Right lobe of liver (tissue), 4 donors: ENCODE measurements at regions not wholly inside any gene's neighbourhood (a gene's known extent, or its start where the extent isn't known, plus 50 kb on each side); places are given as distances from the start of the nearest gene placed in this dataset.

Experiments used
- POLR2A ChIP-seq: fragments of 450-650 bp; IDR thresholded peaks from one replicate; pipeline ENCODE4 v1.6.1; 2017; ENCODE audit warnings: antibody characterized with exemption, mild to moderate bottlenecking
- TF ChIP-seq, protein P1 (sequence below), 4 donors: fragments of 200-600 bp in 3 of 4; fragments of 450-650 bp in 1 of 4; IDR thresholded peaks; one replicate each; pipeline versions ENCODE4 v1.5.1 to v1.8.0; 2016 to 2022; ENCODE audit warnings: antibody characterized with exemption in 4 of 4, mild to moderate bottlenecking in 2 of 4
- donor health status: DM: no; HTN: no; CAD: no.
- donor health status: DM: no; HTN: no; CAD: no.
- donor health status: DM: no; HTN: yes; CAD: no.

DNA sequence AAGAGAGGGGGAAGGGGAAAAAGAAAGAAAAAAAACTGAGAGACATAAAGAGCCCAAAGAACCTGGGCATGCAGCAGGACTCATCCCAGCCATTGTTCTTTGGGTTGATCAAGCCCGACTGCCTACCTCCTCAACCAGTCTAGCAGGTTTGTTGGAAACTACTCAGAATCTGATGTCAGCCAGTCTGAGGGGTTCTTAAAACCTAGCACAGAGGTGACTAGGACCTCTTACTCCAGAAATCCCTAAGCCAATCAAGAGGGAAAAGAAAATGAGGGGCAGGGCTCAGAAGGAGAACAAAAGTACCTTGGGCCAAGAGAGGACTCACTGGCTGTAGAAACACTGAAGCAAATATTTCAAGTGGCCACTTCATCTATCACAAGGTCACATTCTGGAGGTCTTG, 228.0 kb downstream of the AASDHPPT start:
- TF ChIP-seq, protein P1, sequence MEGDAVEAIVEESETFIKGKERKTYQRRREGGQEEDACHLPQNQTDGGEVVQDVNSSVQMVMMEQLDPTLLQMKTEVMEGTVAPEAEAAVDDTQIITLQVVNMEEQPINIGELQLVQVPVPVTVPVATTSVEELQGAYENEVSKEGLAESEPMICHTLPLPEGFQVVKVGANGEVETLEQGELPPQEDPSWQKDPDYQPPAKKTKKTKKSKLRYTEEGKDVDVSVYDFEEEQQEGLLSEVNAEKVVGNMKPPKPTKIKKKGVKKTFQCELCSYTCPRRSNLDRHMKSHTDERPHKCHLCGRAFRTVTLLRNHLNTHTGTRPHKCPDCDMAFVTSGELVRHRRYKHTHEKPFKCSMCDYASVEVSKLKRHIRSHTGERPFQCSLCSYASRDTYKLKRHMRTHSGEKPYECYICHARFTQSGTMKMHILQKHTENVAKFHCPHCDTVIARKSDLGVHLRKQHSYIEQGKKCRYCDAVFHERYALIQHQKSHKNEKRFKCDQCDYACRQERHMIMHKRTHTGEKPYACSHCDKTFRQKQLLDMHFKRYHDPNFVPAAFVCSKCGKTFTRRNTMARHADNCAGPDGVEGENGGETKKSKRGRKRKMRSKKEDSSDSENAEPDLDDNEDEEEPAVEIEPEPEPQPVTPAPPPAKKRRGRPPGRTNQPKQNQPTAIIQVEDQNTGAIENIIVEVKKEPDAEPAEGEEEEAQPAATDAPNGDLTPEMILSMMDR (IDR thresholded peaks at IDR 0.05), result no peak
- TF ChIP-seq POLR2A, result no peak
